OCI-LY7 (cell line): ENCODE measurements at regions not wholly inside any gene's neighbourhood (a gene's known extent, or its start where the extent isn't known, plus 50 kb on each side); places are given as distances from the start of the nearest gene placed in this dataset.
"Not testable (repeated sequence)": the region's sequence is repeated elsewhere in the genome, so short reads cannot be mapped to it uniquely, and the experiment has no call there.

Source experiments
- BruUV-seq: library from RNA; stranded (reverse); fragments of 400-500 nt; replicated peaks from 2 replicates; lab custom pipeline; 2021; lab: Mats Ljungman, UMichigan
- CTCF ChIA-PET: fragments of 300-600 bp; sonication (Branson Sonifier 250); formaldehyde crosslinking; loops from one replicate; lab custom pipeline; 2022; ENCODE audit warnings: antibody characterized with exemption; ENCODE audit not compliant: unreplicated experiment; lab: Charles Lee
- POLR2A ChIA-PET: fragments of 300-600 bp; sonication (Branson Sonifier 250); formaldehyde crosslinking; loops from one replicate; lab custom pipeline; 2022; ENCODE audit warnings: antibody characterized with exemption; lab: Charles Lee
- DNase-seq: peaks from one replicate; pipeline ENCODE4 v3.0.0-alpha.2; 2015; ENCODE audit warnings: low spot score
- H2AFZ ChIP-seq: fragments of 200-600 bp; sonication (generic), shearing (Covaris generic); 2 replicates; pipeline ENCODE4 v1.6.1; 2014; ENCODE audit warnings: mild to moderate bottlenecking, antibody characterized with exemption, low read length, moderate library complexity
- H3K27ac ChIP-seq: fragments of 200-600 bp; sonication (generic); 2 replicates; pipeline ENCODE4 v1.5.1; 2014; ENCODE audit warnings: mixed run types, low read depth, mild to moderate bottlenecking, moderate library complexity, low read length, inconsistent platforms; ENCODE audit not compliant: poor library complexity, severe bottlenecking
- H3K36me3 ChIP-seq: fragments of 200-600 bp; sonication (generic); 2 replicates; pipeline ENCODE4 v1.6.1; 2014; ENCODE audit warnings: mild to moderate bottlenecking, antibody characterized with exemption, low read length, moderate library complexity, mixed read lengths; ENCODE audit not compliant: insufficient read depth
- H3K4me1 ChIP-seq: fragments of 200-600 bp; sonication (generic); 2 replicates; pipeline ENCODE4 v1.5.1; 2014; ENCODE audit warnings: mild to moderate bottlenecking, low read length; ENCODE audit not compliant: insufficient read depth, poor library complexity, severe bottlenecking
- H3K4me2 ChIP-seq: fragments of 200-600 bp; sonication (generic); 2 replicates; pipeline ENCODE4 v1.6.1; 2014; ENCODE audit warnings: mild to moderate bottlenecking, low read length
- H3K4me3 ChIP-seq: fragments of 200-600 bp; sonication (generic); 2 replicates; pipeline ENCODE4 v1.5.1; 2014; ENCODE audit warnings: mild to moderate bottlenecking, low read depth, low read length; ENCODE audit not compliant: poor library complexity, severe bottlenecking
- H3K79me2 ChIP-seq: fragments of 200-600 bp; sonication (generic); 2 replicates; pipeline ENCODE4 v1.6.1; 2016; ENCODE audit warnings: low read depth, mild to moderate bottlenecking, low read length, moderate library complexity, mixed read lengths; ENCODE audit not compliant: insufficient read depth
- H3K9me2 ChIP-seq: fragments of 200-600 bp; sonication (generic); 2 replicates; pipeline ENCODE4 v1.6.1; 2016; ENCODE audit warnings: mild to moderate bottlenecking, low read length, mixed read lengths; ENCODE audit not compliant: insufficient read depth
- H3K9me3 ChIP-seq: fragments of 200-600 bp; sonication (generic); 2 replicates; pipeline ENCODE4 v1.6.1; 2014; ENCODE audit warnings: mild to moderate bottlenecking, mixed run types, low read length, mixed read lengths
- H4K20me1 ChIP-seq: fragments of 200-600 bp; sonication (generic); 2 replicates; pipeline ENCODE4 v1.6.1; 2014; ENCODE audit warnings: mild to moderate bottlenecking, antibody characterized with exemption, low read length, moderate library complexity, mixed read lengths; ENCODE audit not compliant: insufficient read depth
- EZH2phosphoT487 ChIP-seq: fragments of 200-600 bp; sonication (generic); IDR thresholded peaks from 2 replicates; pipeline ENCODE4 v1.6.1; 2018; ENCODE audit warnings: low read depth, borderline replicate concordance, mild to moderate bottlenecking, mixed run types, antibody characterized with exemption, low read length, moderate library complexity, mixed read lengths
- intact Hi-C: fragments of 100-400 bp; cut with micrococcal nuclease; formaldehyde crosslinking; loops from one replicate; pipeline ENCODE4 v1.10.0; 2022; ENCODE audit not compliant: unreplicated experiment
- TF ChIP-seq, protein P1 (sequence below): fragments of 200-600 bp; sonication (generic); conservative IDR thresholded peaks from 2 replicates; pipeline ENCODE4 v1.5.1; 2014; ENCODE audit warnings: mild to moderate bottlenecking, antibody characterized with exemption, low read length, moderate library complexity, mixed read lengths

DNA sequence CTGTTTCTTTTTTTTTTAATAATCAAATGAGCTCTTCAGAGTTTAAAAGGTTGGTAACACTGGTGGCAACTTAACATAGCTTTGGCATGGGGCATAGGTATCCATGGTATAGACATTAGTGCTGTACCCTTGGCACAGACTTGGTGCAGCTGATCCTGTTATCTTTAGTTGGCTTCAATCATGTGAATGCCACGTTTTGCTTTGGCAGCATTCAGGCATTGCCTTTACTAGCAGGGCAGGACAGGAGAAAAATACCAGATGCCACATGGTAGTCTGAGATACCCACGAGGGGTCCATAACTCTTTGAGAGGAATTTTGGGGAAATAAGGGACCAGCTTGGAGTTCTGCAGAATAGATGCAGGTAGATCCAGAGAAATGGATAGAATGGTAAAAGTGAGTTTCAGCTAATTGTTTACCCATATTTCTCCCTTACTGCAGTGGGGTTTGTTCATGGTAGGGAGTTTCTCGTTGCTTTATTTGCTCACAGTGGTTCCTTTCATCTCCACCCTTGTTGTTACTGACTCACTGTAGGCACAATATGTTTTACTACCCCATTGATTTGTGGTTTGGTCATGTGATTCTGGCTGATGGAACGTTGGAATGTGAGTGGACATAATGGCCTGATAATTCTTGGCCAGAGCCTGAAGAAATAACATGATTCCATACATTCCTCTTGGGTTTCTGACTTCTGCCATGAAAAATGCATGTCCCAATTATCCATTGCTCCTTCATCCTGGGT lies 342.7 kb downstream of the GLUD2 start:
- H3K4me2 ChIP-seq: no peak overlapping the region
- no peaks in the 10 kb centered on the region for H4K20me1 ChIP-seq
- H3K4me3 ChIP-seq: no peak overlapping the region
- CTCF ChIA-PET: no interaction called here
- H3K9me2 ChIP-seq: no peaks in the 10 kb centered on the region
- POLR2A ChIA-PET: interaction anchor here (0.6 to 0.7 kb wide), 6 partner anchors 15 to 1489 kb away, joined by 3 to 6 read pairs (median 4); no protein-coding TSS in a partner anchor
- H2AFZ ChIP-seq: no peak overlapping the region
- no peaks in the 10 kb centered on the region for H3K36me3 ChIP-seq
- intact Hi-C loops: no loop called here
- DNase-seq: no peak
- H3K27ac ChIP-seq: no peak overlapping the region
- H3K79me2 ChIP-seq: no peaks in the 10 kb centered on the region
- H3K4me1 ChIP-seq: no peaks in the 10 kb centered on the region
- no peak for TF ChIP-seq EZH2phosphoT487
- TF ChIP-seq, protein P1, sequence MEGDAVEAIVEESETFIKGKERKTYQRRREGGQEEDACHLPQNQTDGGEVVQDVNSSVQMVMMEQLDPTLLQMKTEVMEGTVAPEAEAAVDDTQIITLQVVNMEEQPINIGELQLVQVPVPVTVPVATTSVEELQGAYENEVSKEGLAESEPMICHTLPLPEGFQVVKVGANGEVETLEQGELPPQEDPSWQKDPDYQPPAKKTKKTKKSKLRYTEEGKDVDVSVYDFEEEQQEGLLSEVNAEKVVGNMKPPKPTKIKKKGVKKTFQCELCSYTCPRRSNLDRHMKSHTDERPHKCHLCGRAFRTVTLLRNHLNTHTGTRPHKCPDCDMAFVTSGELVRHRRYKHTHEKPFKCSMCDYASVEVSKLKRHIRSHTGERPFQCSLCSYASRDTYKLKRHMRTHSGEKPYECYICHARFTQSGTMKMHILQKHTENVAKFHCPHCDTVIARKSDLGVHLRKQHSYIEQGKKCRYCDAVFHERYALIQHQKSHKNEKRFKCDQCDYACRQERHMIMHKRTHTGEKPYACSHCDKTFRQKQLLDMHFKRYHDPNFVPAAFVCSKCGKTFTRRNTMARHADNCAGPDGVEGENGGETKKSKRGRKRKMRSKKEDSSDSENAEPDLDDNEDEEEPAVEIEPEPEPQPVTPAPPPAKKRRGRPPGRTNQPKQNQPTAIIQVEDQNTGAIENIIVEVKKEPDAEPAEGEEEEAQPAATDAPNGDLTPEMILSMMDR: no peak
- H3K9me3 ChIP-seq: no peaks in the 10 kb centered on the region
- no TSS peak for BruUV-seq

DNA sequence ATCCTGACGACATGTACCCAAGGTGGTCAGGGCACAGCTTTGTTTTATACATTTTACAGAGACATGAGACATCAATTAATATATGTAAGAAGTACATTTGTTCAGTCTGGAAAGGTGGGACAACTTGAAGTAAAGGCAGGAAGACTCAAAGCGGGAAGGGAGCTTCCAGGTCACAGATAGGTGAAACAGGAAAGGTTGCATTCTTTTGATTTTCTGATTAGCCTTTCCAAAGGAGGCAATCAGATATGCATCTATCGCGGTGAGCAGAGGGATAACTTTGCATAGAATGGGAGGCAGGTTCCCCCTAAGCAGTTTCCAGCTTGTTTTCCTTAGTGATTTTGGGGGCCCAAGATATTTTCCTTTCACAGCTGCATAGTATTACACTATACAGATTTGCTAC lies 358.4 kb downstream of the GLUD2 start:
- CTCF ChIA-PET: no interaction called here
- Histone ChIP-seq H3K4me2 (no peak overlapping the region), H3K9me2 (no peaks in the 10 kb centered on the region), H3K9me3 (no peaks in the 10 kb centered on the region), H2AFZ (no peak overlapping the region), H3K36me3 (no peaks in the 10 kb centered on the region), H4K20me1 (no peaks in the 10 kb centered on the region), H3K79me2 (no peaks in the 10 kb centered on the region), H3K27ac (no peak overlapping the region), H3K4me1 (no peaks in the 10 kb centered on the region), H3K4me3 (no peak overlapping the region)
- POLR2A ChIA-PET: no interaction called here
- TF ChIP-seq, protein P1: no peak
- no peak for TF ChIP-seq EZH2phosphoT487
- no TSS peak for BruUV-seq
- DNase-seq: no peak
- intact Hi-C loops: no loop called here

DNA sequence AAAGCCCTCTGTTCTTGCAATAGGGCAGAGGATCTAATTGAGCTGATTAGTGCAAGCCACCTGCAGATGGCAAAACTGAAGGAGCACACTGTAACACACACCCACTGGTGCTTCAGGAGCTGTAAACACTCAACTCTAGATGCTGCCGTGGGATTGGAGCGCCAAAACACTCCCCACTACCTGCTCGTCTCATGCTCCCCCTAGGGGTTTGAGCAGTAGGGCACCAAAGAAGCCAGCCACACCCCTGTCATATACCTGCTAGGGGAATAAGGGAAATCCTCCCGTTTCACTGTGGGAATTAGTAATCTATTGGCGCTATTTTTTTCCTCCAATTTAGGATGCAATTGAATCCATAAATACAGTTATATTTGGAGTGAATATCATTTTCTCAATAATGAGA lies 360.2 kb downstream of the GLUD2 start:
- TF ChIP-seq EZH2phosphoT487: no peak
- TF ChIP-seq, protein P1: 0 out of 2 replicates have a peak, but pooled peaks have one; percentile 28
- H3K4me3 ChIP-seq: no peak overlapping the region
- no TSS peak for BruUV-seq
- no peaks in the 10 kb centered on the region for H4K20me1 ChIP-seq
- H3K79me2 ChIP-seq: no peaks in the 10 kb centered on the region
- POLR2A ChIA-PET: no interaction called here
- H3K9me3 ChIP-seq: no peaks in the 10 kb centered on the region
- no peak overlapping the region for H2AFZ ChIP-seq
- intact Hi-C loops: no loop called here
- no peaks in the 10 kb centered on the region for H3K36me3 ChIP-seq
- no peaks in the 10 kb centered on the region for H3K4me1 ChIP-seq
- no peak for DNase-seq
- no peaks in the 10 kb centered on the region for H3K9me2 ChIP-seq
- H3K27ac ChIP-seq: no peak overlapping the region
- no peak overlapping the region for H3K4me2 ChIP-seq
- CTCF ChIA-PET: no interaction called here

DNA sequence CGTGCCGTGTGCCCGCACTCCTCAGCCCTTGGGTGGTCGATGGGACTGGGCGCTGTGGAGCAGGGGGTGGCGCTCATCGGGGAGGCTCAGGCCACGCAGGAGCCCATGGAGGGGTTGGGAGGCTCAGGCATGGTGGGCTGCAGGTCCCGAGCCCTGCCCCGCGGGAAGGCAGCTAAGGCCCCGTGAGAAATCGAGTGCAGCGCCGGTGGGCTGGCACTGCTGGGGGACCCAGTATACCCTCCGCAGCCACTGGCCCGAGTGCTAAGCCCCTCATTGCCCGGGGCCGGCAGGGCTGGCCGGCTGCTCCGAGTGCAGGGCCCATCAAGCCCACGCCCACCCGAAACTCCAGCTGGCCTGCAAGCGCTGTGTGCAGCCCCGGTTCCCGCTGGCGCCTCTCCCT lies 384.1 kb downstream of the GLUD2 start:
- H3K9me2 ChIP-seq, BruUV-seq, H3K27ac ChIP-seq, H3K4me2 ChIP-seq, POLR2A ChIA-PET, H3K9me3 ChIP-seq, H3K4me1 ChIP-seq, H3K79me2 ChIP-seq, H3K4me3 ChIP-seq, H4K20me1 ChIP-seq, intact Hi-C loops, CTCF ChIA-PET, H2AFZ ChIP-seq, DNase-seq, H3K36me3 ChIP-seq: not testable (repeated sequence)
